ENCODE measurements at regions not wholly inside any gene's neighbourhood (a gene's known extent, or its start where the extent isn't known, plus 50 kb on each side); places are given as distances from the start of the nearest gene placed in this dataset.

DNA sequence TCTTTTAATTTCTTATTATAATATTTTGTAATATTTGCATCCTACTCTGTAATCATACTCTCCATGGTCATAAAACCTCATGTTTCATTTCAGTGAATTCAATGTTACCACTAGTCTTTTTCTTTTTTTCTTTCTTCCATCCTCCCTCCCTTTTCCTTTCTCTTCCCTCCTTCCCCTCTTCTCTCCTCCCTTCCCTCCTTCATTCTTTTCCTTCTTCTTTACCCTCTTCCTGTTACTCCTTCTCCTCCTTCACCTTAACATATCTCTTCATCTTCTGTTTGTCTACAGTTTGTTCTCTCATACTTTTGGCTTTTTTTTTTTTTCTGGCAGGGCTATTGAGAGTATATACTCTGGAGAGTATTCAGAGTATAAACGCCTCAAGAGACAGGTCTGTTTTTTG is 491.6 kb upstream of the ID2 start:
- no peak for ATAC-seq
- no peak for DNase-seq (ENCODE audit: low spot score)
- intact Hi-C loops (cut with DNase I): no loop called here

- ATAC-seq: no peak
- intact Hi-C loops (cut with DNase I): no loop called here
- DNase-seq (ENCODE audit: low spot score): no peak
Observed at GRCh38 chr2:8191427-8191826, 490.4 kb upstream of the ID2 start.

DNA sequence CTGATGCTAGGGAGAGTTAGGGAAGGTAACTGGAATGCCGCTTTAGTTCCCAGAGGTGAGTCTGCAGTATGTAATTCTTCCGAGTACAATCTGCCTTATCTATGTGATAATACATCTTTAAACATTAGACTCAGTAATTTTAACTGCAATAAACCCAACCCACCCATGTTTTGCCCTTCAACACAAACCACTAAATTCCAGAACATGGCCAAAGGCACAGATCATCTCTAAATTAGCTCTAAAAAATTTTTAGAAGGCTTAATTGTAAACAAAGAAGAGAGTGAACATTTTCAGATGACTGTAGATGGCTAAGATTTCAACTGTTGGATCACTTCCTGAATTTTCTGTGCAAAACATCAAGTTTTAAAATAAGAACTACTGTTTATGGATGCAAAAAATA is 488.7 kb upstream of the ID2 start:
- DNase-seq (ENCODE audit: low spot score) (no peak), ATAC-seq (no peak)
- intact Hi-C loops (cut with DNase I): no loop called here

DNA sequence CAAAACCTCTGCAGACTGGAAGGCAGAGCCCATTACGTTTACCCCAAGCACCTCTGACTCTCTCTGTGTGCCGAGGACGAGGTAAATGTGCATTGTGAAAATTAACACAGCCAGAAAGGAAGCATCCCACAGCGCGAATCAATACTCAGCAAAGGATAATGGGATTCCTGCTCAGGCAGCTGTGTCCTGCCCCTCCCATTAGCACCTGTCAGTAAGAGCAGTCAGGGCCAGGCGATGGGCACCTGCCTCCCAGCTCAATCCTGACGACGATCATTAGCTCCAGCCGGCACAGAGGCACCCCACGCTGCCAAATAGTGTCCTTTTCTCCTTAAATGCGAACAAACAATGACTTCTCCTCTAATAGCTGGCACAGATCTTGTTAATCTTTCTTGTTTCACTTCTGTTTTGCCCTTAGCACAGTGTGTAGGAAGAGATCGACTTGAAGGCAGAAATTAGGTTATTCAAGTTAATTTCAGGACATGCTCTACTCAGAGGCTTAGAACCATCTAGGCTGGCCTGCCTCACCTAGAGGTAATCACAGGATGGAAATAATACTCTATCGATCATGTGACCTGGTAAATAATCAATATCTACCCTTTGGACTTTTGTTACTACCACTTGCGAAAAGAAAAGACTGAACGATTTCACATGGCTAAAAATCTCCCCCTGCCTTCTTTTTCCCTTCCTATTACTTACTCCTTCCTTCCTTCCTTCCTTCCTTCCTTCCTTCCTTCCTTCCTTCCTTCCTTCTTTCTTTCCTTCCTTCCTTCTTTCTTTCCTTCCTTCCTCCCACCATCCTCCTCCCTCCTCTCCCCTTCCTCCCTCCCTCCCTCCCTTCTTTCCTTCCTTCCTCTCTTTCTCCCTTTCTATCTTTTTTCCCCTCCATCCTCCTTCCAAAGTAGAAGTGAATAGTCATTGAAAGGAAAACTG is 487.9 kb upstream of the ID2 start:
- DNase-seq (ENCODE audit: low spot score) (no peak), ATAC-seq (peak; percentile 58)
- intact Hi-C loops (cut with DNase I): no loop called here

GRCh38 chr2:8195784-8196183 is 486.1 kb upstream of the ID2 start:
- no peak for DNase-seq (ENCODE audit: low spot score)
- intact Hi-C loops (cut with DNase I): no loop called here
- ATAC-seq: no peak

- no peak for ATAC-seq
- intact Hi-C loops (cut with DNase I): no loop called here
- no peak for DNase-seq (ENCODE audit: low spot score)
Observed at GRCh38 chr2:8196316-8196715, 485.5 kb upstream of the ID2 start.

- intact Hi-C loops (cut with DNase I): no loop called here
- DNase-seq (ENCODE audit: low spot score) (no peak), ATAC-seq (no peak)
Observed at GRCh38 chr2:8197101-8197500, 484.8 kb upstream of the ID2 start.

DNA sequence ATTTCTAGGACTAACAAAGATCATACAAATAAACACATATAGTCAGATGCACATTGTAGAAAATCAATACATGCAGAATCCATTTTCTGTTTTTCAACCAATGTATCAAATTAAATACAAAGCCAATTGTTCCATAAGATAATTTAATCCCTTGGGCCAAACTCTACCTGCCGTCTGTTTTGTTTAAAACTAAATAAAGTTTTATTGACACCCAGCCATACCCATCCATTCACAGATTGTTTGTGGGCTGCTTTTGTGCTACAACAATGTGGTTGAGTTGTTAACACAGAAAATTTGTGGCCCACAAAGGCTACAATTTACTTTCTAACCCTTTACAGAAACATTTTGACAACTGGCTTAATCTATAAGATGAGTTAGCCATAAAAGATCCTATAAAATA is 484.0 kb upstream of the ID2 start:
- DNase-seq (ENCODE audit: low spot score): no peak
- intact Hi-C loops (cut with DNase I): no loop called here
- no peak for ATAC-seq

DNA sequence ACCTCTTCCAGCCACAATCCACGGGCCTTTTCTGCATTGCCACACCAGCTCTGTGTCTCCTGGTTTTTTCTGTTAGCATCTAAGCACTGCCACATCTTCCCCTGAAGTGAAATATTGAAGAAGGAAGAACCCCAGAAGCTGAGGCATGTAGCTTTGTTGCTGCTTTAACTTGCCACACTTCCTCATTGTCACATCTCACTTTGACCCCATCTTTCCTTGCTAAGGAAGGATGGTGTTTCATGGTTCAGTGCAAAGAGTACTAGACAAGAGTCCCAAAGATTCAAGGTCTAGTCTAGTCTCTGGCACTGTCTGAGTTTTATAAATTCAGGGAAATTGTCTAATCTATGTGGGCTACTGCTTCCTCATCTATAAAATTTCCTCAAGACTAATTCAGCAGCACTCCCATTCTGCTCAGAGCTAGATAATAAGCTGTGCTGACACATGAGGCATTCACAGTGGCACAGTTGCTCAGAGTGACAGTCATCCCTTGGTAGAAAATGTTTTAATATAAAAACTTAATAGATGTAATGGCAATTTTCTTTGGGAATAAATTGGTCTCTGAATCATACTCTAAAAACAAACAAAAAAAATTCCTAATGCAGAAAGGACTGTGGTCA is 483.0 kb upstream of the ID2 start:
- intact Hi-C loops (cut with DNase I): no loop called here
- ATAC-seq (no peak), DNase-seq (ENCODE audit: low spot score) (no peak)

DNA sequence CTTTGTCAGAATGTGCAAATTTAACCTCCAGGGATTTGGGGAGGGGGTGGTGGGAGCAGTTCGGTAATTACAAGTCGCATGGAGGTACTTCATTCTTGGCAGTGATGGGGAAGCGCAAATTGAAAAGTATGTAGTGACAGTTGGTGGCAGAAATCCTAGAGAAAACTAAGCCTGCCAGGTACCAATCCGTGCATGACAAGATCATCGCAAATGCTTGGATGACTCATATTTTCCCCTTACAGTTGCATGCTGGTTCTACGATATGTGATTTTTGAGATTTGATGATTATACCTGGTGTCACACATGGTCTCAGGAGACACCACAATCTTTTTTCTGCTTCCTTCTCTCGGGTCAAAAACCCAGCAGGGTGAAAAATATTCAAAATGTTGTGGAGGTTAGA is 479.7 kb upstream of the ID2 start:
- intact Hi-C loops (cut with DNase I): no loop called here
- DNase-seq (ENCODE audit: low spot score): no peak
- no peak for ATAC-seq

- DNase-seq (ENCODE audit: low spot score): no peak
- intact Hi-C loops (cut with DNase I): no loop called here
- ATAC-seq: no peak
Observed at GRCh38 chr2:8203364-8203763, 478.5 kb upstream of the ID2 start.

DNA sequence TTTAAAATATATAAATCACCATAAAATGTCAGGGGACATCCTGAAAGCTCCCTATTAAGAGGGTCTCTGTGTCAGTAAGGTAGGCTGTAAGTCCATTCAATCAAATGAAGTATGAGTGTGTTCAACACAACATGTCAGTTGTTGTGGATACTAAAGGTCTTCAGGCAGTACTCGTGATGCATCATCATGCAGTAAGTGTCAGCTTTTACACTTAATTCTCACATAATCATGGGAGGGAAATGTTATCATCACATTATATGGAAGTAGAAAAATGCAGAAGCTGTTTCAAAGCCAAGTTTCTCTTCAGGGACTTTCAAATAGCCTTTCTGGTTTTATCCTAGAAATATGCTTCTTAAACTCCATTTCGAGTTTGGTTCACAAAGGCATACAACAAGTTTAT is 477.1 kb upstream of the ID2 start:
- ATAC-seq (no peak), DNase-seq (ENCODE audit: low spot score) (no peak)
- intact Hi-C loops (cut with DNase I): no loop called here

DNA sequence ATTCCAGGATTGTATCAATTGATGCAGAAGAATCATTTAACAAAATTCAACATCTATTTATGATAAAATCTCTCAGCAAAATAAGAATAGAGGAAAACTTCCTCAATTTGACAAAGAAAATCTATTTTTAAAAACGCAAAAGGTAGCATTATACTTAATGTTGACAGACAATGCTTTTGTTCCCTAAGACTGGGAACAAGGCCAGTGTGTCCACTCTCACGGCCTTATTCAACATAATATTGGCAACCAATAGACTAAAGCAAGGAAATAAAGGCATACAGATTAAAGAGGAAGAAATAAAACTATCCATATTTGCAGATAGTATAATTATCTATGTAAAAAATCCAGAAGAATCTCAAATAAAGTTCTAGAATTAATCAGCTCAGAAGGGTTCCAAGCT is 472.4 kb upstream of the ID2 start:
- intact Hi-C loops (cut with DNase I): no loop called here
- no peak for DNase-seq (ENCODE audit: low spot score)
- no peak for ATAC-seq

DNA sequence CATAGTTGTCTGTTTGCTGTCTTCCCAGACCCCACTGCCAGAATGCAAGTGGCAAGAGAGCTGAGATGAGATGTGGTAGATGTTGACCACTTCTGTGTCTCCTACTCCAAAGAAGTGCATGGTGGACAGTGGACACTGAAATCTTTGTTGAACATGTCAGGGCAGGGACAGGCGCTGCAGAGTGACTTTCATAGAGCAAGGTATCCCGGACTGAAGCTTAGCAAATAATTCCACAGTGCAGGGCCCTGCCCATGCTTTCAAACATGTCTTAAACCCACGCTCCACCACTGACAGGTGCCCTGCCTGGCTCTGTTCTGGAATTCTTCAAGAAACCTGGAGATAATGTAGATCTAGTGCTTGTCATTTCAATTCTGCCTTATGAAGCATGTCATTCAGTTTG is 470.5 kb upstream of the ID2 start:
- no peak for DNase-seq (ENCODE audit: low spot score)
- ATAC-seq: no peak
- intact Hi-C loops (cut with DNase I): no loop called here

DNA sequence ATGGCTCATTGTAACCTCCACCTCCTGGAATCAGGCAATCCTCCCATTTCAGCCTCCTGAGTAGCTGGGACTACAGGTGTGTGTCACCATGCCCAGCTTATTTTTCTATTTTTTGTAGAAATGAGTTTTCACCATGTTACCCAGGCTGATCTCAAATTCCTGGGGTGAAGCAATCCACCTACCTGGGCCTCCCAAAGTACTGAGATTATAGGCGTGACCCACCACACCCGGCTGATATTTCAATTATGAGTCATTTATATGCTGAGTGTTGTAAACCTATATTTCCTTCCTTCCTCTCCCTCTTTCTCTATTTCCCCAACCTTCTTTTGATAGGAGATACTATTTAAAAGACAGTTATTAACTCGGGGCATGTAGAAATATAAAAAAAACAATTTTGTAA is 469.6 kb upstream of the ID2 start:
- no peak for DNase-seq (ENCODE audit: low spot score)
- no peak for ATAC-seq
- intact Hi-C loops (cut with DNase I): no loop called here

GRCh38 chr2:8214036-8214615 is 467.7 kb upstream of the ID2 start:
- intact Hi-C loops (cut with DNase I): no loop called here
- DNase-seq (ENCODE audit: low spot score) (no peak), ATAC-seq (no peak)

DNA sequence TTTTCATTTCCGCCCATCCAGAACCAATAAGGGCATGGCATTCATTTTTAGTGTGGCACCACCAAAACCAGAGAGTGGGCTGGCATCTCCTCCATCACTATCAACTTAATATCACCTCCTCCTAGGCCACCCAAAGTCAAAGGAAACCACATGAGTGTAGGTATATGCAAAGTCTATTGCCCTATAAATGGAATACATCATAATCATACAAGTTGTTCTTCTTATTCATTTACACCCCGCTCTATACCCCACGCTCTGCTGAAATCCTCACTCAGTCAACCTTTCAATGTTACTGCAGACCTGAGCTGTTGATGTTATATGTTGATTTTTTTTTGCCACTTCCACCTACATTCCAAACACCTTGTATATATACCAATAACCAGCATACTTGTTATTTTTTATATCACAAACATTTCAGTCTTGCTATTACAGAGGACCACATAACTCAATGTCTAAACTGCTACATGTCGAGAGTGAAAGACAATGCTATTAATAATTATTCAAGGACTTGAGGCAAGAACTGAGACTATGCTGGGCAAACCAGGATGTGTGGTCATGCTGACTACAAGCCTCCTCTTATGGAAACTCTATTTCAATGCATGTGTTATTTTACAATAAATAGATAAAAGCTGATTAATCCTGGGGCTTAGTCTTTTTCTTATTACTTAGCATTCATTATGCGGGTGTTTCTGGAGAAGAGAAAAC is 466.5 kb upstream of the ID2 start:
- DNase-seq (ENCODE audit: low spot score) (no peak), ATAC-seq (no peak)
- intact Hi-C loops (cut with DNase I): no loop called here

GRCh38 chr2:8215982-8216381 is 465.9 kb upstream of the ID2 start:
- ATAC-seq: peak; percentile 82
- intact Hi-C loops (cut with DNase I): no loop called here
- no peak for DNase-seq (ENCODE audit: low spot score)

- intact Hi-C loops (cut with DNase I): no loop called here
- peak; percentile 86 for ATAC-seq
Observed at GRCh38 chr2:8216397-8216796, 465.5 kb upstream of the ID2 start.

DNA sequence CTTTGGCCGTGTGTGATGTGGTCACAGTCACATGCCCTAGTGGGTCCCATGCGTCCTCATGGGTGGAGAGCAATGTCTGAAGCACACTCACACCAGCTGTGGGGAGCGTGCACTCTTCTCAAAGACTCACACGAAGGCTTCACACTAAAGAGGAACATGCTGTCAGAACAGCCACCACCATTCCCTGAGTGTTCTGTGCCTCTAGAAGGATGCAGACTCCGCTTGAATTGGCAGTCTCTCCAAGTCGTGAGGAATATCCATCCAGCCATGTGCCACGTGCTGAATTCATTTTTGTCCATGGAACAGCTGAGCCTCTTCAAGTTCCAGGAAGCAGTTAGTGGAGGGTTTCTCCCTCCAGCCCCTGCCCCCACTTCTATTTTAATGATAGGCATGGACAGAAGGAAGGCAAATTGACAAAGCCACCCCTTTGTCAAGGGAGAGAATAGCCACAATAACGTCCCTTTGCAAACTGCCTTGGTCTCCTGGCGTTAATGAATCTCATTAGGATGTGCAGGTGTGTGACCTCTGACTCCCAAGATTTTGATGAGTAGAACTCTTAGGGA is 464.3 kb upstream of the ID2 start:
- ATAC-seq (peak; percentile 62), DNase-seq (ENCODE audit: low spot score) (no peak)
- intact Hi-C loops (cut with DNase I): no loop called here

More at GRCh38 chr2:8216397-8216796, 465.5 kb upstream of the ID2 start:
- DNase-seq (ENCODE audit: low spot score): no peak
